Occipital lobe (tissue), 1 donor: ENCODE measurements at regions not wholly inside any gene's neighbourhood (a gene's known extent, or its start where the extent isn't known, plus 50 kb on each side); places are given as distances from the start of the nearest gene placed in this dataset.

Source experiments
- DNase-seq: peaks from one replicate; lab custom pipeline; 2025; lab: John Stamatoyannopoulos, UW

DNA sequence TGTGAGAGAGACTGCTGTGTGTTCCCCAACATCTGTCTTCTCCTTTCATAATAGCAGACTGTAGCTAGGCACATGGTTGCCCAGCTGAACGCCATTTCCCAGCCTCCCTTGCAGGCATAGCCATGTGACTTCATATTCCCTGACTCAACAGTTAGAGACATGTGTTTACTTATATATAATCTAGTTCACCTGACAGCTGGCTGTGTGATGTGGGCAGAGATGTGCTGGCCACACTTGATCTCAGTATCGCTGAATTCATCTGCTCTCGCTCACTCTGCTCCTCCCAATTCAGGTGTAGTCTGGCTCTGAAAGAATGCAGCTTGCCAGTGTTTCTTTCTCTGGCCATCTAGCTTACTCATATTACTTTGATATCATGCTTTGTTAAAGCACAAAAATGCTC is 52.3 kb upstream of the SEC11C start:
- DNase-seq = no peak
